ENCODE measurements at regions not wholly inside any gene's neighbourhood (a gene's known extent, or its start where the extent isn't known, plus 50 kb on each side); places are given as distances from the start of the nearest gene placed in this dataset.
"Not testable (repeated sequence)": the region's sequence is repeated elsewhere in the genome, so short reads cannot be mapped to it uniquely, and the experiment has no call there.

DNA sequence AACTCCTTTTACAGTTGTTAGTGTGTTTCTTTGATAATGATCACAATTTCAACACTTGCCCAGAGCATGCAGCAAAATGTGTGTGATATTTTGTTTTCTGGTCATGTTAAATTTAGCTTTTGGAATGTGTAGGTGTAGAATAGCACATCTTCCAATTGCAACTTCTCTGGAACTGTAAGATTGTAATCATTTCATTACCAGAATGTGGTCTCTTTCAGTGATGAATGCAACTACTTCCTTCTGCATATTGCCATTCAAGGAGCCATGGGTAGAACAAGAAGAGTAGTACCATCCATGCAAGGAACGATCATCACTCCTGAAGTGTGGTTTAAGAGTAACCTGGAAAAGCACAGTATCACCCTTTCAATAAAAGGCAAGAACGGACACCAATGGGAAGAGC lies 548.8 kb upstream of the ZNF804A start:
- no peaks in the 10 kb centered on the region for H3K9me2 ChIP-seq (ENCODE audit: insufficient read depth)
- no peaks in the 10 kb centered on the region for H3K27me3 ChIP-seq (replicated peaks; ENCODE audit: insufficient read depth)
- no peak for TF ChIP-seq EZH2phosphoT487 (IDR thresholded peaks at IDR 0.05; ENCODE audit: insufficient read depth, low read depth)
- TF ChIP-seq EZH2 (IDR thresholded peaks at IDR 0.05; ENCODE audit: insufficient read depth, poor library complexity, severe bottlenecking) = no peak
- in situ Hi-C loops (cut with MboI) = no loop called here
- no peak overlapping the region for H3K9ac ChIP-seq
- H2AFZ ChIP-seq = no peak overlapping the region
- no peak overlapping the region for H3K27ac ChIP-seq
- H3K79me2 ChIP-seq (ENCODE audit: insufficient read depth) = no peaks in the 10 kb centered on the region
- no peaks in the 10 kb centered on the region for H3F3A ChIP-seq (ENCODE audit: insufficient read depth)
- H3K4me1 ChIP-seq (ENCODE audit: insufficient read depth) = no peaks in the 10 kb centered on the region
- no peaks in the 10 kb centered on the region for H3K36me3 ChIP-seq (ENCODE audit: low read depth)
- WGBS, 2 experiments (ENCODE audit: low coverage in 1 of 2, low lambda C conversion rate in 2 of 2, missing lambda C conversion rate in 2 of 2) = 5 to 24% methylated on average over 2 of the region's 2 CpGs
- no peaks in the 10 kb centered on the region for H4K20me1 ChIP-seq (ENCODE audit: insufficient read depth)
- H3K4me3 ChIP-seq = no peak overlapping the region
- no peaks in the 10 kb centered on the region for H3K9me3 ChIP-seq (ENCODE audit: low read depth)
- no peak overlapping the region for H3K4me2 ChIP-seq (ENCODE audit: unreplicated experiment)
- no peak for DNase-seq

DNA sequence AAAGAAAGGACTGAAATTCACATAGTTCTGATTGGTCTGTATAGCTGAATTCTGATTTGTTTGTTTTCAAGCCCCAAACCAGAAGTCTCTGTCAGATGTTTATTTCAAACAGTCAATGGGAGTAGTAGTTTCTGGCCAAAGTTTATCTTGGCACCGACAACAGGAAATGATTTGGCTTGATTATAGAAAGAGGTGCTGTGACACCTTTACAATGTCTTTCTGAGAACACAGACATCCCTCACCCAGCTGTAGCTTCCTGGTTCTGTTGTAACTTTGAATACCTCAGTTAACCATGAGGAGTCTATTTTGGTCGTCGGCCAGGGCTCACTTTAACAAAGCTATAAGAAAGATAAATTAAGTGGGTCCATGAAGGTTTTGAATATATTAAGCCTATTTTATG lies 545.0 kb upstream of the ZNF804A start:
- Histone ChIP-seq H3K4me2 (ENCODE audit: unreplicated experiment) (no peak overlapping the region), H3K9ac (no peak overlapping the region), H3K36me3 (ENCODE audit: low read depth) (no peaks in the 10 kb centered on the region), H3K27ac (no peak overlapping the region), H3K27me3 (replicated peaks; ENCODE audit: insufficient read depth) (no peaks in the 10 kb centered on the region), H3K4me3 (no peak overlapping the region), H3K9me3 (ENCODE audit: low read depth) (no peaks in the 10 kb centered on the region), H3K9me2 (ENCODE audit: insufficient read depth) (no peaks in the 10 kb centered on the region), H2AFZ (no peak overlapping the region), H3F3A (ENCODE audit: insufficient read depth) (no peaks in the 10 kb centered on the region), H3K4me1 (ENCODE audit: insufficient read depth) (no peaks in the 10 kb centered on the region), H3K79me2 (ENCODE audit: insufficient read depth) (no peaks in the 10 kb centered on the region), H4K20me1 (ENCODE audit: insufficient read depth) (no peaks in the 10 kb centered on the region)
- 49 to 55% methylated on average over 3 of the region's 3 CpGs for WGBS, 2 experiments (ENCODE audit: low coverage in 1 of 2, low lambda C conversion rate in 2 of 2, missing lambda C conversion rate in 2 of 2)
- no peak for TF ChIP-seq EZH2 (IDR thresholded peaks at IDR 0.05; ENCODE audit: insufficient read depth, poor library complexity, severe bottlenecking)
- no peak for TF ChIP-seq EZH2phosphoT487 (IDR thresholded peaks at IDR 0.05; ENCODE audit: insufficient read depth, low read depth)
- DNase-seq = no peak
- in situ Hi-C loops (cut with MboI) = no loop called here

DNA sequence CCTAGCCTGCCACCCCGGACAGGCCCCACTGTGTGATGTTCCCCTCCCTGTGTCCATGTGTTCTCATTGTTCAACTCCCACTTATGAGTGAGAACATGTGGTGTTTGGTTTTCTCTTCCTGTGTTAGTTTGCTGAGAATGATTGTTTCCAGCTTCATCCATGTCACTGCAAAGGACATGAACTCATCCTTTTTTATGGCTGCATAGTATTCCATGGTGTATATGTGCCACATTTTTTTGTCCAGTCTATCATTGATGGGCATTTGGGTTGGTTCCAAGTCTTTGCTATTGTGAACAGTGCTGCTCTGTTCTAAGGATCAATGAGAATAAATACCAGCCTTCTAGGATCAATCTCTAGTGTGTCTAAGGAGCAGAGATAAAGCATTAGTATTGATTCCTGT lies 543.9 kb upstream of the ZNF804A start:
- in situ Hi-C loops (cut with MboI); H3K4me3 ChIP-seq: not testable (repeated sequence)

DNA sequence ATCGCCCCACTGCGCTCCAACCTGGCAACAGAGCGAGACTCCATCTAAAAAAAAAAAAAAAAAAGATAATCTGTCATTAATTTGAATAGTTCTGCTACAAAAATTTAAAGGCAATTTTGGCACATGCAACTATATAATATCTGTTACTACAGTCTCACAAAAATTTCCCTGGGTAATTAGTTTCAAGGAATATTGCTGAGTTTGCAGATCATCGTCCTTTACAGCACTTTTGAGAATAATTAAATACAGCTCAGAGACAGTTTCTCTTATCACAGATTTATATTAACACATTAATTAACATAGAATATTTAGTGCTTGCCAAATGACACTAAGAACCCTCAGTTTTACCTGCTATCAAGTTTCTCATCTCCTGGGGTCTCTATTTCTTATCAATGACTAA lies 540.4 kb upstream of the ZNF804A start:
- H3F3A ChIP-seq (ENCODE audit: insufficient read depth) = no peaks in the 10 kb centered on the region
- no peaks in the 10 kb centered on the region for H3K9me2 ChIP-seq (ENCODE audit: insufficient read depth)
- no peaks in the 10 kb centered on the region for H3K79me2 ChIP-seq (ENCODE audit: insufficient read depth)
- no peaks in the 10 kb centered on the region for H4K20me1 ChIP-seq (ENCODE audit: insufficient read depth)
- no peaks in the 10 kb centered on the region for H3K36me3 ChIP-seq (ENCODE audit: low read depth)
- H3K27me3 ChIP-seq (replicated peaks; ENCODE audit: insufficient read depth) = no peaks in the 10 kb centered on the region
- no peak overlapping the region for H3K27ac ChIP-seq
- no peak overlapping the region for H2AFZ ChIP-seq
- no peaks in the 10 kb centered on the region for H3K9me3 ChIP-seq (ENCODE audit: low read depth)
- 60 to 62% methylated on average over 4 of the region's 4 CpGs for whole genome bisulfite sequencing, 2 experiments (ENCODE audit: low coverage in 1 of 2, low lambda C conversion rate in 2 of 2, missing lambda C conversion rate in 2 of 2)
- no peak overlapping the region for H3K4me3 ChIP-seq
- no peak overlapping the region for H3K4me2 ChIP-seq (ENCODE audit: unreplicated experiment)
- H3K9ac ChIP-seq = no peak overlapping the region
- in situ Hi-C loops (cut with MboI) = no loop called here
- no peaks in the 10 kb centered on the region for H3K4me1 ChIP-seq (ENCODE audit: insufficient read depth)
- TF ChIP-seq EZH2phosphoT487 (IDR thresholded peaks at IDR 0.05; ENCODE audit: insufficient read depth, low read depth) (no peak), EZH2 (IDR thresholded peaks at IDR 0.05; ENCODE audit: insufficient read depth, poor library complexity, severe bottlenecking) (no peak)
- DNase-seq = no peak

More for the DNA sequence above, 543.9 kb upstream of the ZNF804A start:
- DNase-seq; H3K27me3 ChIP-seq (replicated peaks; ENCODE audit: insufficient read depth); H3K9me3 ChIP-seq (ENCODE audit: low read depth); H3K9me2 ChIP-seq (ENCODE audit: insufficient read depth); H3F3A ChIP-seq (ENCODE audit: insufficient read depth); H3K4me1 ChIP-seq (ENCODE audit: insufficient read depth); H4K20me1 ChIP-seq (ENCODE audit: insufficient read depth); H3K79me2 ChIP-seq (ENCODE audit: insufficient read depth); H3K4me2 ChIP-seq (ENCODE audit: unreplicated experiment); H2AFZ ChIP-seq; H3K27ac ChIP-seq; H3K9ac ChIP-seq; H3K36me3 ChIP-seq (ENCODE audit: low read depth): not testable (repeated sequence)
- WGBS, 2 experiments (ENCODE audit: low coverage in 1 of 2, low lambda C conversion rate in 2 of 2, missing lambda C conversion rate in 2 of 2) = 0 to 22% methylated on average over 1 of the region's 1 CpG

DNA sequence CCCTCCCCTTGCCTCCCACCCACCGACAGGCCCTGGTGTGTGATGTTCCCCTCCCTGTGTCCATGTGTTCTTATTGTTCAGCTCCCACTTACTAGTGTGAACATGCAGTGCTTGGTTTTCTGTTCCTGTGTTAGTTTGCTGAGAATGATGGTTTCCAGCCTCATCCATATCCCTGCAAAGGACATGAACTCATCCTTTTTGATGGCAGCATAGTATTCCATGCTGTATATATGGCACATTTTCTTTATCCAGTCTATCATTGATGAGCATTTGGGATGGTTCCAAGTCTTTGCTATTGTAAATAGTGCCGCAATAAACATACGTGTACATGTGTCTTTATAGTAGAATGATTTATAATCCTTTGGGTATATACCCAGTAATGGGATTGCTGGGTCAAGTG lies 538.1 kb upstream of the ZNF804A start:
- H3F3A ChIP-seq (ENCODE audit: insufficient read depth); H3K4me3 ChIP-seq; H3K9ac ChIP-seq; DNase-seq; H3K27me3 ChIP-seq (replicated peaks; ENCODE audit: insufficient read depth); H3K9me3 ChIP-seq (ENCODE audit: low read depth); H3K4me2 ChIP-seq (ENCODE audit: unreplicated experiment); H3K4me1 ChIP-seq (ENCODE audit: insufficient read depth); H2AFZ ChIP-seq; H3K27ac ChIP-seq; H3K36me3 ChIP-seq (ENCODE audit: low read depth); in situ Hi-C loops (cut with MboI); H4K20me1 ChIP-seq (ENCODE audit: insufficient read depth); H3K79me2 ChIP-seq (ENCODE audit: insufficient read depth); H3K9me2 ChIP-seq (ENCODE audit: insufficient read depth): not testable (repeated sequence)
- 44 to 47% methylated on average over 3 of the region's 3 CpGs for WGBS, 2 experiments (ENCODE audit: low coverage in 1 of 2, low lambda C conversion rate in 2 of 2, missing lambda C conversion rate in 2 of 2)

Measured in GM23248 (cell line).